Body of pancreas (tissue), 4 donors: ENCODE measurements at regions not wholly inside any gene's neighbourhood (a gene's known extent, or its start where the extent isn't known, plus 50 kb on each side); places are given as distances from the start of the nearest gene placed in this dataset.

Experiments used
- POLR2A ChIP-seq, 3 donors: fragments of 450-650 bp; IDR thresholded peaks; one replicate each; pipeline ENCODE4 v1.6.1; 2016; ENCODE audit warnings: antibody characterized with exemption in 3 of 3, mild to moderate bottlenecking in 2 of 3
- TF ChIP-seq, protein P1 (sequence below), 7 experiments: fragments of 450-650 bp in 4 of 7; fragments of 200-600 bp in 3 of 7; sonication (generic) in 3 of 7; IDR thresholded peaks; one replicate each; pipeline ENCODE4 v1.5.1; 2016 to 2019; ENCODE audit warnings: antibody characterized with exemption in 7 of 7

DNA sequence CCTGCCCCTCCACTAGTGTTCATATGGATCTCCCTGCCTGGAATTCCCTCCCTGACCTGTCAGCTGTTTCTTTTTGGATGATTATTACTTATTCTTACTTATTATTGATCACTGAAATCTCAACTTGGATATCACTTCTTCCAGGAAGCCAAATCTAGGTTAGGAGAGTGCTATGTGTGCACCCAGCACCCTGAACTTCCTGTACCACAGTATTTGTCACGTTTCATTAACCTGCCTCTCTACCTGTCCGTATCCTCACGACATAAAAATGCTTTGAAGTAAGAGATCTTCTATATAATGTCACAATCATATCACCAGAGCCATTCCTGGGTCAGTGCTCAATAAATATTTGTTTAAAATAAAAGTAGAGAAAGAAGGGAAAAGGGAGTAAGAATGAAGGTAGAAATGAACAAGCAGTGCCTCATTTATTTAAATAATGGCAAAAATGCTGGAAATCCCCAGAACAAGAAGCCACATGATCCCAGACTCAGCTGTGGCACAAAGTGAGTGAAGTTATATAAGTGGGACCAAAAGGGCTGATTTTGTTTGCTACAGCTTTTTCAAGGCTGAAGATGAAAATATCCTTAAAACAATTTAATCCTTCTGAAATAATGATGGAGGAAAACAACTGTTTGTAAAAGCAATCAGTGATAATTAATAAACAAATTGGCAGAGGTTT, 88.0 kb upstream of the MANEA start:
- TF ChIP-seq, protein P1, sequence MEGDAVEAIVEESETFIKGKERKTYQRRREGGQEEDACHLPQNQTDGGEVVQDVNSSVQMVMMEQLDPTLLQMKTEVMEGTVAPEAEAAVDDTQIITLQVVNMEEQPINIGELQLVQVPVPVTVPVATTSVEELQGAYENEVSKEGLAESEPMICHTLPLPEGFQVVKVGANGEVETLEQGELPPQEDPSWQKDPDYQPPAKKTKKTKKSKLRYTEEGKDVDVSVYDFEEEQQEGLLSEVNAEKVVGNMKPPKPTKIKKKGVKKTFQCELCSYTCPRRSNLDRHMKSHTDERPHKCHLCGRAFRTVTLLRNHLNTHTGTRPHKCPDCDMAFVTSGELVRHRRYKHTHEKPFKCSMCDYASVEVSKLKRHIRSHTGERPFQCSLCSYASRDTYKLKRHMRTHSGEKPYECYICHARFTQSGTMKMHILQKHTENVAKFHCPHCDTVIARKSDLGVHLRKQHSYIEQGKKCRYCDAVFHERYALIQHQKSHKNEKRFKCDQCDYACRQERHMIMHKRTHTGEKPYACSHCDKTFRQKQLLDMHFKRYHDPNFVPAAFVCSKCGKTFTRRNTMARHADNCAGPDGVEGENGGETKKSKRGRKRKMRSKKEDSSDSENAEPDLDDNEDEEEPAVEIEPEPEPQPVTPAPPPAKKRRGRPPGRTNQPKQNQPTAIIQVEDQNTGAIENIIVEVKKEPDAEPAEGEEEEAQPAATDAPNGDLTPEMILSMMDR (IDR thresholded peaks at IDR 0.05), result no peak
- no peak for TF ChIP-seq POLR2A (IDR thresholded peaks at IDR 0.05)
